ENCODE measurements at regions not wholly inside any gene's neighbourhood (a gene's known extent, or its start where the extent isn't known, plus 50 kb on each side); places are given as distances from the start of the nearest gene placed in this dataset.

DNA sequence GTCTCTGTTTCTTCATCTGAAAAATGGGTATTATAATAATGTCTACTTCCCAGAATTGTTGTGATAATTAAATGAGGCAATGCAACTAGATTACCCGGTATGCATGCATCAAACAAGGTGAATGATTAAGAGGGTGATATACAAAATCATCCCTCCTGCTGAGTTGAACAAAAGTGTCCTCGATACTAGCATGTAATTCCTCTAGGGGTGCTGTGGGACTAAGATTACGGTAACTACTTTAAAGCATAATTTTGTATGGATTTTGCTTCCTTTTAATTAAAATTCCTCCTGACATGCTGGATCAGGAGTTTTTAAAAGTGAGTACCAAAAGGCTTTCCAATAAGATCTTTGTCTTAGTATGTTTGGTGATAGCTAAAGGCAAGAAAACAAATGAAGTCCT is 98.7 kb upstream of the PRMT6 start:
- H3K4me1 ChIP-seq (ENCODE audit: control insufficient read depth, insufficient read depth, low read depth, low read length) = no peaks in the 10 kb centered on the region
- no peak overlapping the region for H2AK5ac ChIP-seq (ENCODE audit: low read length, severe bottlenecking)
- H3K4ac ChIP-seq (ENCODE audit: low read depth in 1 of 2, low read length in 2 of 2) = no peak overlapping the region
- WGBS = 73% methylated on average over 1 of the region's 3 CpGs
- no peak overlapping the region for H3K14ac ChIP-seq (ENCODE audit: low read length in 2 of 2)
- H2BK120ac ChIP-seq (ENCODE audit: low read depth, low read length) = no peak overlapping the region
- no peak overlapping the region for H4K8ac ChIP-seq (ENCODE audit: low read length)
- H3K18ac ChIP-seq (ENCODE audit: low read depth in 1 of 2, low read length in 2 of 2) = no peak overlapping the region
- H2BK12ac ChIP-seq (ENCODE audit: low read length in 2 of 2) = no peak overlapping the region
- H2AFZ ChIP-seq (ENCODE audit: low read depth, low read length) = no peak overlapping the region
- H2BK5ac ChIP-seq (ENCODE audit: low read depth, low read length, poor library complexity, severe bottlenecking) = no peak overlapping the region
- no peak overlapping the region for H3K23ac ChIP-seq (ENCODE audit: low read length in 2 of 2)
- H3K79me1 ChIP-seq (replicated peaks; ENCODE audit: low read length, poor library complexity, severe bottlenecking) = no peaks in the 10 kb centered on the region
- H3K4me2 ChIP-seq (ENCODE audit: low read length, poor library complexity, severe bottlenecking) = no peak overlapping the region
- no peaks in the 10 kb centered on the region for H3K27me3 ChIP-seq (ENCODE audit: control insufficient read depth in 1 of 2, insufficient read depth in 1 of 2, low read length in 2 of 2)
- H4K91ac ChIP-seq (ENCODE audit: low read length) = no peak overlapping the region
- H2BK15ac ChIP-seq (ENCODE audit: low read depth, poor library complexity, severe bottlenecking) = no peak overlapping the region
- no peak overlapping the region for H3K4me3 ChIP-seq (ENCODE audit: insufficient read depth in 1 of 2, low read depth in 1 of 2, low read length in 2 of 2)
- no peaks in the 10 kb centered on the region for H3K9me3 ChIP-seq (ENCODE audit: control insufficient read depth, low read length)
- H3K27ac ChIP-seq (ENCODE audit: low read length, poor library complexity, severe bottlenecking) = no peak overlapping the region
- no peaks in the 10 kb centered on the region for H3K36me3 ChIP-seq (ENCODE audit: control insufficient read depth in 1 of 2, insufficient read depth in 2 of 2, low read depth in 1 of 2, low read length in 2 of 2)
- DNase-seq = no peak
- H3K9ac ChIP-seq (ENCODE audit: low read length) = no peak overlapping the region

DNA sequence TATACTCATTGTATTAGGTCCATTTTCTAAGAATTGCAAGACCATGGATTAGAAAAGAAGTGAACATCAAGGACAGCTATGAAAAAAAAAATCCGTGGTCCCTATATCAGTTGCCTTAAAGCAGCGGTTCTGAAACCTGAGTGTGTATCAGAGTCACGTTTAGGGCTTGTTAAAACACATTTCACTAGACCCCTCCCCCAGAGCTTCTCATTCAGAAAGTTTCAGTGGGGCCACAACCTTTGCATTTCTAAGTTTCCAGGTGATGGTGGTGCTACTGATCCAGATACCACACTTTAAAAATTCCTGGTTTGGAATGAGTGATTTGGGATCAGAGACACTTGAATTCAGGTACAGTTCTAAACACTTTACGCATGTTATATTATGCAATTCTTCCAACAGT is 96.1 kb upstream of the PRMT6 start:
- Histone ChIP-seq H3K79me1 (replicated peaks; ENCODE audit: low read length, poor library complexity, severe bottlenecking) (no peaks in the 10 kb centered on the region), H2AK5ac (ENCODE audit: low read length, severe bottlenecking) (no peak overlapping the region), H3K27me3 (ENCODE audit: control insufficient read depth in 1 of 2, insufficient read depth in 1 of 2, low read length in 2 of 2) (no peaks in the 10 kb centered on the region), H3K4ac (ENCODE audit: low read depth in 1 of 2, low read length in 2 of 2) (no peak overlapping the region), H3K27ac (ENCODE audit: low read length, poor library complexity, severe bottlenecking) (no peak overlapping the region), H2BK5ac (ENCODE audit: low read depth, low read length, poor library complexity, severe bottlenecking) (no peak overlapping the region), H2BK12ac (ENCODE audit: low read length in 2 of 2) (no peak overlapping the region), H3K14ac (ENCODE audit: low read length in 2 of 2) (no peak overlapping the region), H3K18ac (ENCODE audit: low read depth in 1 of 2, low read length in 2 of 2) (no peak overlapping the region), H3K36me3 (ENCODE audit: control insufficient read depth in 1 of 2, insufficient read depth in 2 of 2, low read depth in 1 of 2, low read length in 2 of 2) (no peaks in the 10 kb centered on the region), H3K4me3 (ENCODE audit: insufficient read depth in 1 of 2, low read depth in 1 of 2, low read length in 2 of 2) (no peak overlapping the region), H4K8ac (ENCODE audit: low read length) (no peak overlapping the region), H3K23ac (ENCODE audit: low read length in 2 of 2) (no peak overlapping the region), H3K4me2 (ENCODE audit: low read length, poor library complexity, severe bottlenecking) (no peak overlapping the region), H3K9ac (ENCODE audit: low read length) (no peak overlapping the region), H4K91ac (ENCODE audit: low read length) (no peak overlapping the region), H3K4me1 (ENCODE audit: control insufficient read depth, insufficient read depth, low read depth, low read length) (no peaks in the 10 kb centered on the region), H3K9me3 (ENCODE audit: control insufficient read depth, low read length) (no peaks in the 10 kb centered on the region), H2AFZ (ENCODE audit: low read depth, low read length) (no peak overlapping the region), H2BK120ac (ENCODE audit: low read depth, low read length) (no peak overlapping the region), H2BK15ac (ENCODE audit: low read depth, poor library complexity, severe bottlenecking) (no peak overlapping the region)
- DNase-seq = no peak
- 33% methylated on average over 3 of the region's 4 CpGs for WGBS

- Histone ChIP-seq H2AK5ac (ENCODE audit: low read length, severe bottlenecking) (no peak overlapping the region), H3K14ac (ENCODE audit: low read length in 2 of 2) (no peak overlapping the region), H2BK15ac (ENCODE audit: low read depth, poor library complexity, severe bottlenecking) (no peak overlapping the region), H3K36me3 (ENCODE audit: control insufficient read depth in 1 of 2, insufficient read depth in 2 of 2, low read depth in 1 of 2, low read length in 2 of 2) (no peaks in the 10 kb centered on the region), H2BK120ac (ENCODE audit: low read depth, low read length) (no peak overlapping the region), H3K27me3 (ENCODE audit: control insufficient read depth in 1 of 2, insufficient read depth in 1 of 2, low read length in 2 of 2) (no peaks in the 10 kb centered on the region), H3K4me1 (ENCODE audit: control insufficient read depth, insufficient read depth, low read depth, low read length) (no peaks in the 10 kb centered on the region), H3K4me2 (ENCODE audit: low read length, poor library complexity, severe bottlenecking) (no peak overlapping the region), H3K9me3 (ENCODE audit: control insufficient read depth, low read length) (no peaks in the 10 kb centered on the region), H3K18ac (ENCODE audit: low read depth in 1 of 2, low read length in 2 of 2) (no peak overlapping the region), H3K9ac (ENCODE audit: low read length) (no peak overlapping the region), H2BK5ac (ENCODE audit: low read depth, low read length, poor library complexity, severe bottlenecking) (no peak overlapping the region), H2AFZ (ENCODE audit: low read depth, low read length) (no peak overlapping the region), H3K4ac (ENCODE audit: low read depth in 1 of 2, low read length in 2 of 2) (no peak overlapping the region), H4K8ac (ENCODE audit: low read length) (no peak overlapping the region), H3K27ac (ENCODE audit: low read length, poor library complexity, severe bottlenecking) (no peak overlapping the region), H3K4me3 (ENCODE audit: insufficient read depth in 1 of 2, low read depth in 1 of 2, low read length in 2 of 2) (no peak overlapping the region), H2BK12ac (ENCODE audit: low read length in 2 of 2) (no peak overlapping the region), H4K91ac (ENCODE audit: low read length) (no peak overlapping the region), H3K79me1 (replicated peaks; ENCODE audit: low read length, poor library complexity, severe bottlenecking) (no peaks in the 10 kb centered on the region), H3K23ac (ENCODE audit: low read length in 2 of 2) (no peak overlapping the region)
- DNase-seq = no peak
These were observed 94.8 kb upstream of the PRMT6 start for GRCh38 chr1:106961646-106962045.

DNA sequence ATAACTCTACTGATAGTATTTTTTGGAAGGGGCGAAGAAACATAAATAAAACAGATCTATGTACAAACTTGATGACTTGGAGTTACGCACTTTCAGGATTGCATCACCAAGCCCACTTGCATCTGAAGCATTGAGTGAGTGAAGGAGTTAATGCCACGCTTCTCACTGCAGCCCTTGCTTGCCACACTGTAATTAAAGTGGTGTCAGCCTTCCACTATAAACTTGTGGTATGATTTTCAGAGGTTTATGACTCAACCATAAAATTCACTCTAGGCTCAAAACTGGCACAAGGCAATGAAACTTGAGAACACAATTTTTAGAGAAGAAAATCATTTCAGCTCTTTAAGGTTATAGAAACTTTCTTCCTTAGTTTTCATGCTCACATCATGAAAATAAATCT is 93.9 kb upstream of the PRMT6 start:
- H3K27ac ChIP-seq (ENCODE audit: low read length, poor library complexity, severe bottlenecking) = no peak overlapping the region
- H2BK120ac ChIP-seq (ENCODE audit: low read depth, low read length) = no peak overlapping the region
- no peak overlapping the region for H2BK12ac ChIP-seq (ENCODE audit: low read length in 2 of 2)
- H3K9me3 ChIP-seq (ENCODE audit: control insufficient read depth, low read length) = no peaks in the 10 kb centered on the region
- no peaks in the 10 kb centered on the region for H3K27me3 ChIP-seq (ENCODE audit: control insufficient read depth in 1 of 2, insufficient read depth in 1 of 2, low read length in 2 of 2)
- H3K18ac ChIP-seq (ENCODE audit: low read depth in 1 of 2, low read length in 2 of 2) = no peak overlapping the region
- H3K4me3 ChIP-seq (ENCODE audit: insufficient read depth in 1 of 2, low read depth in 1 of 2, low read length in 2 of 2) = no peak overlapping the region
- H3K4ac ChIP-seq (ENCODE audit: low read depth in 1 of 2, low read length in 2 of 2) = no peak overlapping the region
- WGBS = 47% methylated on average over 2 of the region's 3 CpGs
- no peak overlapping the region for H3K4me2 ChIP-seq (ENCODE audit: low read length, poor library complexity, severe bottlenecking)
- H2AFZ ChIP-seq (ENCODE audit: low read depth, low read length) = no peak overlapping the region
- no peaks in the 10 kb centered on the region for H3K4me1 ChIP-seq (ENCODE audit: control insufficient read depth, insufficient read depth, low read depth, low read length)
- no peak overlapping the region for H3K23ac ChIP-seq (ENCODE audit: low read length in 2 of 2)
- H2BK5ac ChIP-seq (ENCODE audit: low read depth, low read length, poor library complexity, severe bottlenecking) = no peak overlapping the region
- no peak overlapping the region for H3K14ac ChIP-seq (ENCODE audit: low read length in 2 of 2)
- H2AK5ac ChIP-seq (ENCODE audit: low read length, severe bottlenecking) = no peak overlapping the region
- no peak overlapping the region for H3K9ac ChIP-seq (ENCODE audit: low read length)
- no peak overlapping the region for H4K91ac ChIP-seq (ENCODE audit: low read length)
- H3K36me3 ChIP-seq (ENCODE audit: control insufficient read depth in 1 of 2, insufficient read depth in 2 of 2, low read depth in 1 of 2, low read length in 2 of 2) = no peaks in the 10 kb centered on the region
- DNase-seq = no peak
- H4K8ac ChIP-seq (ENCODE audit: low read length) = no peak overlapping the region
- H2BK15ac ChIP-seq (ENCODE audit: low read depth, poor library complexity, severe bottlenecking) = no peak overlapping the region
- H3K79me1 ChIP-seq (replicated peaks; ENCODE audit: low read length, poor library complexity, severe bottlenecking) = no peaks in the 10 kb centered on the region
